ENCODE measurements at regions not wholly inside any gene's neighbourhood (a gene's known extent, or its start where the extent isn't known, plus 50 kb on each side); places are given as distances from the start of the nearest gene placed in this dataset.
A peak's percentile ranks its signal among the peaks of the same experiment; 100 is the strongest.
"Not testable (repeated sequence)": the region's sequence is repeated elsewhere in the genome, so short reads cannot be mapped to it uniquely, and the experiment has no call there.

DNA sequence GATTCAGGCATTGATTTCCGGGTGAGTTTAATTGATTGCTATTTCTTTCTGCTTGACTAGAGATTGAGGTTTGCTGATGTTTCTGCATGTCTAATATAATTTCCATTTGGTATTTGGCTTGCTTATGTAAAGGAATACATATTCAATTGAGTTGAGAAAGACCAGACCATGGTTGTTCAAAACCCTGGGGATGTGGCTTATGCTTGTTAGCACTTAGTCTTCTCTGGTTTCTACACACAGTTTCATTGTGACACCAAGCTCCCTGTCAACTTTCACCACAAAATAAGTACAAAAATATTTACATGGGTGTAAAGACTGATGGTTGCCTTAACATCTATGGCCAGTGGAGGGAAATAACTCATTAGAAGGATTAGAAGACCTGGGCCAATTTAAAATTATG, 209.6 kb downstream of the CDH26 start:
- no peak for DNase-seq (ENCODE audit: low read depth in 4 of 4, low spot score in 1 of 4)

DNA sequence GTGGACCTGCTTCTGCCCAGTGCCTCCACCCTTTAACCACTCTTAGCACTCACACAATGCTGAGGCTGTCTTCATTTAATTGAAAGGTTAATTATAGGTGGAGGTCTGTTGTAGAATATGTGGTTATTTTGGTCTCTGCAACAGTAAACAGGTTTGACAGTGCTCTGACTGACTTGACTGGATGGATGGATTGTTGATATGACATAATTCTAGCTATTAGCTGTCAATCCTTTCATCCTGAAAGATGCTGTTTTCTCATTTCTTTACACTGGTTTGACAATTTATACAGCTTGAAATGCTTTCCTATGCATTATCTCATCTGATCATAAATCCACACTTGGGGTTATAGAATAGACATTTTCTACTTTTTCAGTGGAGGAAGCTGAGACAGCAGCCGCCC, 210.7 kb downstream of the CDH26 start:
- no peak for DNase-seq (ENCODE audit: low read depth in 4 of 4, low spot score in 1 of 4)

DNA sequence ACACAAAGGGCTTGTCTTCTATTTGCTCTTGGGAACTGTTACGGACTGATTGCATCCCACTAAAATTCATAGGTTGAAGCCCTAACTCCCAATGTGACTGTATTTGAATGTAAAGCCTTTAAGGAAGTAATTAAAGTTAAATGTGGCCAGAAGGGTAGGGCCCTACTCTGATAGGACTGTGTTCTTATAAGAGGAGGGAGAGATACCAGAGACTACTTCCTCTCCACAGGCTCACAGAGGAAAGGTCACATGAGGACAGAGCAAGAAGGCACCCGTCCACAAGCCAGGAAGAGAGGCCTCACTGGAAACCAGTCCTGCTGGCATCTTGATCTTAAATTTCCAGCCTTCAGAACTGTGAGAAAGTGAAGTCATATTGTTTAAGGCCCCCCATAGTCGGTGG, 211.9 kb downstream of the CDH26 start:
- no peak for DNase-seq (ENCODE audit: low read depth in 4 of 4, low spot score in 1 of 4)

DNA sequence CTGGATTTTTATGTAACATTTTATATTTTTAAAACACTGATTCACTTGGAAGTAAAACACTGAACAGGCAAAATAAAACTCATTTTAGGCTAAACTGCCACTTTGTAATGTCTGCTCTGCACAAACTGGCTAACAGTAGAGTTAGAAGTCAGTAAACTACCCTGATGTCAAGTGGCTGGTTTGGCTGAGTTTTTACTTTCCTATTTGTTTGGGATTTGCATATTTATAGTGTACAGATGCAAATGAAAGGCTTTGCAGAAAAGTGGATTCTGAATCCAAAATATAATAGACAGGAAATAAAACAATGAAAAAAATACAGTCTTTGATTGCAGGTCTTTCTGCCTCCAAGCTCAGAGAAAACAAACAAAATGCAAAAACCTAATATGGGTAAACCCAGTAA, 213.1 kb downstream of the CDH26 start:
- DNase-seq (ENCODE audit: low read depth in 4 of 4, low spot score in 1 of 4): no peak

DNA sequence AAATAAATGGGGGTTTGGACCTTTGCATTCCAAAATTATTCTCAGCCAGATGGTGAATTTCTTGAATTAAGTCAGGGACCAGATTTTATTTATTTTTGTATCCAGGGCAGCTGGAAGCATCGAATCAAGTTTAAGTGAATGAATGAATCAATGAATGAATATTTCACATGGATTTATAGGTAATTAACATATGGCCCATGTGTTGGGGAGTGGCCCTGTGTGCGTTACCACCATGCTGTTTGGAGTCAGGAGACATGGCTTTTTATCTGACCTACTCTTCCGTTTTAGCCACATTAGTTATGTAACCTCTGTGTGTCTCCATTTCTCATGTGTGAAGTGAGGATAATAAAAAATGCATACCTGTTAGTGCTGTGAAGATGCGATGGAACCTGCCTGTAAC, 213.5 kb downstream of the CDH26 start:
- no peak for DNase-seq (ENCODE audit: low read depth in 4 of 4, low spot score in 1 of 4)

DNA sequence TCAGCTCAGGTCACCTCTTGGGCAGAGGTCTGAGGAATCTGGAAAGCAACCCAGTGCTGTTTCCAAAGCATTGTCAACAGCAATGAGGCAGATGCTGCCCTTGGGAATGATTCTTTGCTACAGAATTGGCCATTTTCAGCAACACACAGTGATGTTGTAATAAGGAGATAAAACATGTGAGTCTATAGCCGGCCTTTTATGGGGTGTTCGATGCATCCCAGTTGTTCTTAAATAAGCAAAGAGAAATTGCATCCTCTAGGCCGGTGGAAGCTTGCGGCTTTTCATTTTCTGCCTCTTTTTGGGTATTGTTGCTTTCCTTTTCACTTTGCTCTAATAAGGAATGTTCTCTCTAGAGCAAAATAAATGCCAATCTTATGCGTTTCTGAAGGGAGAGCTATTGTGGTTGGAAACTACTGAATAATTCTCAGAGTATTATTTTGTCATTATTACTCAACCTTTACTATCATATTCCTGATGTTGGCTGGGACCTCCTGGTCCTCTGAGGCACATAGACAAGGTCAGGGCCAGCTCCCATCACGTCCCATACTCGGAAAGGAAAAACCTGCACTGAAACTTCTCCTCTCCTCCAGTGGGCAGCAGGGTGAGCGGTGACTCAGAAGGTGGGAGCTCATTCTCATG, 214.2 kb downstream of the CDH26 start:
- DNase-seq (ENCODE audit: low read depth in 4 of 4, low spot score in 1 of 4): no peak

DNA sequence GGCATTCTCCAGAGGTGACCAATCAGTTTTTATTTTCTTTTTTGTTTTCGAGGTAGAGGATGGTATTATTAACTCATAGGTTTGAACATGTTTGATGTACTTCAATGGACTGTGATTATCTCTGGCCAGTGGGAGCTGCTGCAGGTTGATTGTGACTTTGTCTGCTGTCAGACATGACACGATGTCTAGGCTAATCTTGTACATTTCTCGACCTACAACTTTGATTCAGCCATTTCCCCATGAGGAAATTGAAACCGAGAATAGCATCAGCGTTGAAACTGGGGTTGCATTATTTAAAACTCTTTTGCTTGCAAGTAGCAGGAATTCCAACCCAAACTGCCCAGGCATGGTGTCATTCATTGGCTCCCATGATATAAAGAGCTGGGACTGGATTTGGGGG, 218.9 kb downstream of the CDH26 start:
- DNase-seq (ENCODE audit: low read depth in 4 of 4, low spot score in 1 of 4): no peak

DNA sequence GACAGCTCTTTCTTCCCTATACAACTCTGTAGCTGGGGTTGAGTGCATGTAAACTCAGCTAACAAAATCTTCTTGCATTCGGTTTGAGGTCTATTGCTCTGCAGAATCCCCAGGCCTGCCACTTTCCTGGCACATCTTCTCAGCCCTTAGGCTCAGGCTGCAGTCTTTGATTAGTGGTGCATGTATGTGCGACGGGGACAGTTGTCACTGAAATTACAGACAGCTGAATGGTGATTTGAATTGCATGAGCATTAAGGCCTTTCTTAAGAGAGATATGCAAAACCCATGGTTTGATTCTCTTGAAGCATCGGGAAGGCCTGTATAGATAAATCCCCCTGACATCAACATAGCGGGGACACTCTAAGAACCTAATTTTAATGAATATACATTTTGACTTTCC, 222.8 kb downstream of the CDH26 start:
- no peak for DNase-seq (ENCODE audit: low read depth in 4 of 4, low spot score in 1 of 4)

DNA sequence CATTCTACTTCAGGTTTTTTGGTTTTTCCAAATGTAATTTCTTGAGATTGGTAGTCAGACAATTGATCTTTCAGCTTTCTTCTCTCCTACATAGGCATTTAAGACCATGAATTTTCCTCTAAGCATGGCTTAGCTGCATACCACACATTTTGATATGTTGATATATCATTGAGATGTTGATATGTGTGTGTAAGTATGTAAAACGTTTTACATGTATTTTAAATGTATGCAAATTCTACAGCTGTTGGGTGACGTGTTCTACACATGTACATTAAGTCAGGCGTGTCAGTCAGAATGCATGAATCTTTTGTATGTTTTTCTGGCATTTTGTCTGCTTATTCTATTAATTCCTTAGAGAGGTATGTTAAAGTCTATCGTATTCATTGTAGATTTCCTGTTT, 228.2 kb downstream of the CDH26 start:
- DNase-seq (ENCODE audit: low read depth in 4 of 4, low spot score in 1 of 4): no peak

DNA sequence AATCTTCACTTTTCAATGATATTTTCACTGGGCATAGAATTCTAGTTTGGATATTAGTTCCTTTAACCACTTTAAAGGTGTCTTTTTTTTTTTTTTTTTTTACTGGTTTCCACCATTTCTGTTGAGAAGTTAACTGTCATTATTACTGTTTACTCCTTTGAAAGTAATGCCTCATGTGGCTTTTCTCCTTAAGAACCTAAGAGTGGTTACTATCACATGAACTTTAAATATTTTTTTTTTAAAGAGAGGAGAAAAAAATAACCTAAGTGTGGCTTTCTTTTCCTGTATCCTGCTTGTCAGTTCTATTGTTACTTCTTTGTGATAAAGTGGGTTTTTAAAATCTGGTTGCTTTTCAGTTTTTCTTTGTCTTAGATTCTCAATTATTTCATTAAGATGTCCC, 229.5 kb downstream of the CDH26 start:
- DNase-seq (ENCODE audit: low read depth in 4 of 4, low spot score in 1 of 4): no peak

DNA sequence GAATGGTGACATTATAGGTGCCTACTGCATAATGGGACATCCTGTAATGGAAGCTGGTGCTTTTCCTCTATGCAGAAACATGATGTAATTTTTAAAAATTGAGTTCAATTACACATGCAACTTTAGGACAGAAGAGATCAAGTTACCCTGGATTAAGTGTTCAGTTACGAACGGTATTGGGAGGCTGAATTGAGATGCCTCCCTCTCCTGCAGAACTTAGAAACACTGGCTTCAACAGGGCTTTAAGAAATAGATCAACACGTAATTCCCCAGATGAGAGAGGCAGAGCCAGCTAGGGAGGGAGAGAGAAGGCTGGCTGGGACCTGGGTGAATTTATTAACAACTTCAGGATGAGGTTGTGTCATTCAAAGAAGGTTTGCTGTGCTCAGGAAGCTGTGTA, 232.8 kb downstream of the CDH26 start:
- no peak for DNase-seq (ENCODE audit: low read depth in 4 of 4, low spot score in 1 of 4)

DNA sequence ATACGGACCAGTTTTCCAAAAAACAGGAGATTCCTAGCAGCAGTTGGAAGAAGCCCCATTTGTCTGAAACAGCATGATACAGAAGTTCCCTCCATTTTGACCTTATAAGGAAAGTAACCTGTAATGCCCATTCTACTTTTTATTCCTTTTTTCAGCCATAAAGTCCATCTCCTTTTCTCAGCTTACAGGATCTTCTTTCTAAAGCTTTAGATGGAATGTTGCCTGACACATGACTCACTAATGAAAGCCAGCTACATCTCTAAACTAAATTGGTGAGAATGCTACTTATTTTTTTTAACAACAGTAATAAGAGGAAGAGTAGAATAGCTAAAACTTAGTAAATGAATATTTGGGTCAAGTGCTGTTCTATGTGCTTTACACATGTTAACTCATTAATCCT, 234.1 kb downstream of the CDH26 start:
- DNase-seq (ENCODE audit: low read depth in 4 of 4, low spot score in 1 of 4): no peak

DNA sequence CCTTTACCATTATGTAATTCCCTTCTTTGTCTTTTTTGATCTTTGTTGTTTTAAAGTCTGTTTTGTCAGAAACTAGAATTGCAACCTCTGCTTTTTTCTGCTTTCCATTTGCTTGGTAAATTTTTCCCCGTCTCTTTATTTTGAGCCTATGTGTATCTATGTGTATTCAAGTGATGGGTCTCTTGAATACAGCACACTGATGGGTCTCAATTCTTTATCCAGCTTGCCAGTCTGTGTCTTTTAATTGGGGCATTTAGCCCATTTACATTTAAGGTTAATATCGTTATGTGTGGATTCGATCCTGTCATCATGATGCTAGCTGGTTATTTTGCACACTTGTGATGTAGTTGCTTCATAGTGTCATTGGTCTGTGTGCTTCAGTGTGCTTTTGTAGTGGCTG, 240.9 kb downstream of the CDH26 start:
- not testable (repeated sequence) for DNase-seq (ENCODE audit: low read depth in 4 of 4, low spot score in 1 of 4)

DNA sequence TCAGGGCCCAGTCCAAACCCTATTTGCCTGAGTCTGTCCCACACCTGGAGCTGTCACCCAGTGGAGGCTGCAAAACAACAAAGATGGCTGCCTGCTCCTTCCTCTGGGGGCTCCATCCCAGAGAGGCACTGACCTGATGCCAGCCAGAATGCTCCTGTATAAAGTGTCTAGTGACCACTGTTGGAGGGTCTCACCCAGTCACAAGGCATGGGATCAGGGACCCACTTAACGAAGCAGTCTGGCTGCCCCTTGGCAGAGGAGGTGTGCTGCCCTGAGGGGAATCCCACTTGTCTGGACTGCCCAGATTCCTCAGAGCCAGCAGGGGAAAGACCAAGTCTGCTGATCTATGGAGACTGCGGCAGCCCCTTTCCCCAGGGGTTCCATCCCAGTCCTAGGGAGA, 241.6 kb downstream of the CDH26 start:
- no peak for DNase-seq (ENCODE audit: low read depth in 4 of 4, low spot score in 1 of 4)

DNA sequence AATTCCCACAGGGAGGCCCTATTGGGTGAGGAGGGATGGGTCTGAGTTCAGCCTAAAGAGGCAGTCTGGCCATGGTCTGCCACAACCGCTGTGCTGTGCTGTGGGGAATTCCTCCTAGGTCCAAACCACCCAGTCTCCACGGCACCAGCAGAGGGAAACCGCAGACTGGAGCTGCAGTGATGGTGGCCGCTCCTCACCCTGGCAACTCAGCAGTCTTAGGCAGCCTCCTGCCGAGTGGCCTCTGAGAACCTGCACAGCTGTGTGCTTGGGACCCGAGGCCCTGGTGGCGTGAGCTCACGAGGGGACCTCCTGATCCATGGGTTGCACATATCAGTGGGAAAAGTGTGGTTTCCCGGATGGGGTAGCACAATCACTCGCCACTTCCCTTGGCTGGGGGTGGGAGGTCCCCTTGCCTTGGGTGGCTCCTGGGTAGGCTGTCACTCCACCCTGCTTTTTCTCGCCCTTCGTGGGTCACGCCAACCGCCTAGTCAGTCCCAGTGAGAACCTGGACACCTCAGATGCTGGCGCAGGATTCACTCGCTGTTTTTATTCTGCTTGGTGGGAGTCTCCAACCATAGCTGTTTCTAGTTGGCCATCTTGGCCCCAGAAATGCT, 242.2 kb downstream of the CDH26 start:
- DNase-seq (ENCODE audit: low read depth in 4 of 4, low spot score in 1 of 4): no peak

DNA sequence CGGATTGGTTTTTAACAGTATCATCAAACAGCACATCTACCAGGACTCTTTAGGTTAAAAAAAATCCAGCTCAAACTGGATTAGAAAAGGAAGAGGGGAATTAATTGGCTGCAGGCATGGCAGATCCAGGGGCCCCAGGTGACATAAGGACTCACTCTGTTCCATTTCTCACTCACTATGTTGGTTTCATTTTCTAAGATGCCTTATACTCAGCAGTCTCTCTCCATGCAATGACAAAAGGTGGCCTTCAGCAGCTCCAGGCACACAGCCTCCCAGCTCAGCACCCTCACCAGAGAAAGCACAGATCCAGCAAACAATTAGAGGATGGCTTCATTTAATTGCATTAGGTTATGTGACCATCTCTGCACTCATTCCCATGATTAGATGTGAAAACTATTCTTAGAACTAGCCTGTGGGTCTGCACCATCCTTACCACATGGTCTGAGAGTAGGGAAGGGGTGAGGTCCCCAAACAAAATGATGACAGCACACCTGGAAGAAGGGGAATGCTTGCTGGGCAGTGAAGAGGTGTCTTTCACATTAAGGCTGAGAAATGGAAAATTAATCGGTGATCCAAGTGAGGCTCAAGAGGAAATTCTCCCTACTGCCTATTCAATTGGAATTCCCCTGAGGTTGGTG, 243.1 kb downstream of the CDH26 start:
- DNase-seq (ENCODE audit: low read depth in 4 of 4, low spot score in 1 of 4): no peak

DNA sequence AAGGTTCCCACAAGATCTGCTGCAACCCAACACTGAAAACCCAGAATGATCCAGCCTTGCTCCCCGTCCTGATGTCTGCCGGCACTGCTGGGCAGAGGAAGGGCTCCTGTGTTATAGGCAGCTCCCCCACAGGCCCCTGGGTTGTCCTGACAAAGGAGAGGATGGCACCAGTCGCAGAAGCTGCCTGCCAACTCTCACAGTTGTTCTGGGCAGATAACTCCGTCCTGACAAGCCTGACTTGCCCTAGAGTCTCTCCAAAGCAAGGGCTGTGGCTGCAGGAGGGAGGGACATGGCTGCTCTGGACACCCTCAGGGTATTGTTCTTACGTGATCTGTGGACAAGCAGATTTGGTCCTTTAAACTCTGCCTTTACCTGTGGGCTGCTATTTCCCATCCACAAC, 243.8 kb downstream of the CDH26 start:
- DNase-seq (ENCODE audit: low read depth in 4 of 4, low spot score in 1 of 4): no peak

DNA sequence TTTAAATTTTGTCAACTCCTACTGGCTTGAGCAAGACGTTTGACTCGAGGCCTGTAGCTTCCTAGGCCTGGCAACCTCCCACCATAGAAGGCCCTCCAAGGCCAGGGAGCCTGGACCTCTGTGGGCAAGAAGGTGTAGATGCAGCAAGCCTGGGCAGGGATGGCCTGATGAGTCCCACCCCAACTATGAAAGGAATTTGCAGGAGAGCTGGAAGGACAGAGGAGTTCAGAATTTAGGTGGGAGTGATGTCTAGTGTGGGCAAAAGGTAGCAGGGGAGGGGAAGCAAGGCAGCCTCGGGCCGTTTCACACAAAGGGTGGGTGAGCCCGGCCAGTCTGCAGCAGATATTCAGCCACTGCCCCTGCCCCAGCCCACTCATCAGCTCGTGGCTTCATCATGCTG, 245.2 kb downstream of the CDH26 start:
- no peak for DNase-seq (ENCODE audit: low read depth in 4 of 4, low spot score in 1 of 4)

DNA sequence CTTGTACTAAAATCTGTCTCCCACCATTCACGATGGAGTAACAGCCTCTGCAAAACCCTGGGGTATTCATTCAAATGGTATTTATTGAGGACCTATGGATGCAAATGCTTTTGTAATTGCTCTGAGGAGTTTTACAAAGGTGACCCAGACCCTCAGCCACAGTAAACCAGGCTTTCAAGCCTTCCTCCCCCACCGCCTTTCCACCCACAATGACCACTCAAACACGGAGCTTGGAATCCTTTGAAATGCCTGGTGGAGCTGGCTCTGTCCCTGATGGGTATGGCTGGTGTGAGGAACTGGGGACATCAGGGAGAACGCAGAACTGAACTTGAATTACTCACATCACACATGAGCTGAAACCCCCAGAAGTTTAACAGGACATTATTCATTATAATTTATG, 246.4 kb downstream of the CDH26 start:
- DNase-seq (ENCODE audit: low read depth in 4 of 4, low spot score in 1 of 4): no peak

DNA sequence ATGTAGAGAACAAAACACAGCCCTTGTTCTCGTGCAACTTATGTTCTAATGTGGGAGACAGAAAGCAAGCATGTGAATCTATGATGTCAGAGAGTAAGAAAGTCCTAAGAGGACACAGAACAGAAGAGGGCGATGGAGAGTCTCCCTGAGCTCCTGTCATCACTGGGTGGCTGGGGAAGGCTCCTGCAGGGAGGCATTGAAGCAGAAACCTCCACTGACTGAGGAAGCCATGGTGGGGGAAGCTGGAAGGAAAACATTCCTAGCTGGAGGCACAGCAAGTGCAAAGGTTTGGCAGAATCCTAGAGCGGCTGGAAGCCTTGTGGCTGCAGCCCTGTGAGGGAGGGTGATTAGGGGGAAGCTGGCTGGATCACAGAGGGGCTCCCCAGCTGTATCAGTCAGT, 248.0 kb downstream of the CDH26 start:
- no peak for DNase-seq (ENCODE audit: low read depth in 4 of 4, low spot score in 1 of 4)

DNA sequence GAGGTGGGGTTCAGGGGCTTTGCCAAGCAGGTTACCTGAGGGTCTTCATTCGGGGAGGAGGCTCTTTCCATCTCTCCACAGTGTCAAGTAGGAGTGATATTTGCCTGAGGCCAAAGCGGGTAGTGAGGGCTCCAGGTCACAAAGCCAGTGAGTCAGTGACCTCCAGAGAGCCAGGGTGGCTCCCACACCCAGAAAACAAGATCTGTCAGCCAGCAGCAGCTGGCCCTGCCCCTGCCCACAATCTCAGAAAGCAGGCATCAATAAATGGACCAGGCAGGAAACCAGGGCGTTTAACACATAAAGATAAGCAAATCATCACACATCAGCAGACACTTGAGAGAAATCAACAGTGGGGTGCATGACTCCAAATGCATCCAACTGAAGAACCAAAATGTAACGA, 250.8 kb downstream of the CDH26 start:
- no peak for DNase-seq (ENCODE audit: low read depth in 4 of 4, low spot score in 1 of 4)

DNA sequence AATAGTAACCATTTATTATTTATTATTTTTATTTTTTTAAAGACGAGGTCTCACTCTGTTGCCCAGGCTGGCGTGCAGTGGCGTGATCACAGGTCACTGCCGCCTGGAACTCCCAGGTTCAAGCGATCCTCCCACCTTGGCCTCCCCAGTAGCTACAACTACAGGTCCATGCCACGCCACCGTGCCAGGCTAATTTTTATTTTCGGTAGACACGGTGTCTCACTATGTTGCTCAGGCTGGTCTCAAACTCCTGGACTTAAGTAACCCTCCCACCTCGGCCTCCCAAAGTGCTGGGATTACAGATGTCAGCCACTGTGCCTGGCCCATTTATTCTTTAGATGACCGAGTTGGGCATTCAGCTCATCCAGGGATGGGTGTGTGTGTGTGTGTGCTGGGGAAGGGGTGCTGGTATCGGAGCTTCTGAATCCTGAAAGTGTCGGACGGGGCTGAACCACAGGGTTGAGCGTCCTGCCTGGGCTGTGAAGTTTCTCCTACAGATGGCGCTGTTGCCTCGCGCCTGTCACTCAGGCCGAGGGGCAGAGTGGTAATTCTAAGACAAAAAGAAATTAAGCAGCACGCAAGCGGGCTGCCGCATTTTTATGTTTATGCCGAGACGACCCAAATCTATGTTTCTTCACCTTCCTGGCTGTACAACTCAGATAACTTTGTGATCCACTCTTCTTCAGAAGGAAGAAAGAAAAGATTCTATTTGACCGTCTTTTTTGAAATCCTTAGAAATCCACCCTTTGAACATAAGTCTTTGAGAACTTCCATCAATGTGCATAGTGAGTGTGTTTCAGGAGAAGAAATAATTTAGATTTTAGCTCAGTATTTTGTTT, 252.8 kb downstream of the CDH26 start:
- peak; percentile 26 to 42 (median 31) for DNase-seq (ENCODE audit: low read depth in 4 of 4, low spot score in 1 of 4)
